DOHH2 (cell line): ENCODE measurements at regions not wholly inside any gene's neighbourhood (a gene's known extent, or its start where the extent isn't known, plus 50 kb on each side); places are given as distances from the start of the nearest gene placed in this dataset.

ENCODE experiments used
- H3F3A ChIP-seq: fragments of 200-600 bp; sonication (generic), shearing (Covaris generic); 2 replicates; pipeline ENCODE4 v1.6.0; 2016; ENCODE audit warnings: antibody characterized with exemption, mild to moderate bottlenecking; ENCODE audit not compliant: control insufficient read depth, insufficient read depth
- H3K27ac ChIP-seq: fragments of 200-600 bp; sonication (generic); 2 replicates; pipeline ENCODE4 v1.5.1; 2014; ENCODE audit warnings: low read depth, mild to moderate bottlenecking, low read length, moderate library complexity
- H3K27me3 ChIP-seq: fragments of 200-600 bp; sonication (generic); 2 replicates; pipeline ENCODE4 v1.6.1; 2014; ENCODE audit warnings: mild to moderate bottlenecking, low read length, mixed read lengths; ENCODE audit not compliant: control insufficient read depth
- H3K36me3 ChIP-seq: fragments of 200-600 bp; sonication (generic); 2 replicates; pipeline ENCODE4 v1.6.1; 2014; ENCODE audit warnings: mild to moderate bottlenecking, low read length, moderate library complexity, mixed read lengths; ENCODE audit not compliant: control insufficient read depth
- H3K4me1 ChIP-seq: fragments of 200-600 bp; sonication (generic); 2 replicates; pipeline ENCODE4 v1.6.1; 2014; ENCODE audit warnings: mild to moderate bottlenecking, low read length, mixed read lengths; ENCODE audit not compliant: control insufficient read depth
- H3K4me2 ChIP-seq: fragments of 200-600 bp; sonication (generic); 2 replicates; pipeline ENCODE4 v1.6.0; 2014; ENCODE audit warnings: mild to moderate bottlenecking, low read length, moderate library complexity
- H3K4me3 ChIP-seq: fragments of 200-600 bp; sonication (generic); 2 replicates; pipeline ENCODE4 v1.5.1; 2014; ENCODE audit warnings: mild to moderate bottlenecking, low read length, mixed read lengths
- H3K79me2 ChIP-seq: fragments of 200-600 bp; sonication (generic); 2 replicates; pipeline ENCODE4 v1.6.1; 2014; ENCODE audit warnings: mild to moderate bottlenecking, low read length, mixed read lengths; ENCODE audit not compliant: control insufficient read depth
- H3K9me2 ChIP-seq: fragments of 200-600 bp; sonication (generic); replicated peaks from 2 replicates; pipeline ENCODE4 v1.6.1; 2014; ENCODE audit warnings: mild to moderate bottlenecking, low read length, mixed read lengths; ENCODE audit not compliant: control insufficient read depth
- H3K9me3 ChIP-seq: fragments of 200-600 bp; sonication (generic); 2 replicates; pipeline ENCODE4 v1.6.1; 2014; ENCODE audit warnings: antibody characterized with exemption, low read length, mixed read lengths; ENCODE audit not compliant: control insufficient read depth, insufficient read depth
- H4K20me1 ChIP-seq: fragments of 200-600 bp; sonication (generic); 2 replicates; pipeline ENCODE4 v1.6.0; 2014; ENCODE audit warnings: low read depth, mild to moderate bottlenecking, antibody characterized with exemption, low read length, moderate library complexity; ENCODE audit not compliant: control insufficient read depth, insufficient read depth
- CTCF ChIP-seq: fragments of 200-600 bp; sonication (generic); IDR thresholded peaks from one replicate; pipeline ENCODE4 v1.5.1; 2014; ENCODE audit warnings: antibody characterized with exemption, mild to moderate bottlenecking, low read depth, low read length; ENCODE audit not compliant: poor library complexity, severe bottlenecking
- EZH2phosphoT487 ChIP-seq: fragments of 200-600 bp; sonication (generic); IDR thresholded peaks from 2 replicates; pipeline ENCODE4 v1.6.1; 2017; ENCODE audit warnings: borderline replicate concordance, mild to moderate bottlenecking, antibody characterized with exemption, low read length, moderate library complexity, mixed read lengths

DNA sequence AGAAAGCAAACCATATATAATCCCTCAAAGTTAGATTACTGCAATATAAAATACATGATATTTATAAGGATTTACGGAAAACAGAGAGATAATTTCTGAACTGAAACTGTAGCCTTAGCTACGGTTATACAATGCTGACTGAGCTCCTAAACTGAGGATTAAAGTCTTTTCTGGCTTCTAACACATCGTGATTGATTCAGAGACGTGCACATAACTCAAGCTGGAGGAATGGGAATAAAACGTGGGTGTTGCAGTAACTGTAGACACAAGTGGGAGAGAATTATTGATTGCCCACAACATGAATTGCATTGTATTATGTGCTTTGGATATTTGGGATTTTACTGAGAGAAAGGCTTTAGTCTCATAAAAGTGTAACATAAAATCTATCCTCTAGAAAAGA lies 418.0 kb upstream of the OPRM1 start:
- Histone ChIP-seq H3K27ac (no peak overlapping the region), H3K4me1 (no peaks in the 10 kb centered on the region), H3K27me3 (no peaks in the 10 kb centered on the region), H3K36me3 (no peaks in the 10 kb centered on the region), H3K4me3 (no peak overlapping the region), H3F3A (no peaks in the 10 kb centered on the region), H3K79me2 (no peaks in the 10 kb centered on the region), H3K9me3 (no peaks in the 10 kb centered on the region), H3K4me2 (no peak overlapping the region), H3K9me2 (no peaks in the 10 kb centered on the region), H4K20me1 (no peaks in the 10 kb centered on the region)
- TF ChIP-seq CTCF = no peak

GRCh38 chr6:153618371-153619322 lies 420.4 kb upstream of the OPRM1 start:
- H3K79me2 ChIP-seq = no peaks in the 10 kb centered on the region
- no peak overlapping the region for H3K4me2 ChIP-seq
- H3K9me2 ChIP-seq = no peaks in the 10 kb centered on the region
- H3K4me1 ChIP-seq = no peaks in the 10 kb centered on the region
- no peaks in the 10 kb centered on the region for H3K27me3 ChIP-seq
- no peaks in the 10 kb centered on the region for H3K36me3 ChIP-seq
- H3K4me3 ChIP-seq = no peak overlapping the region
- no peaks in the 10 kb centered on the region for H3F3A ChIP-seq
- no peak overlapping the region for H3K27ac ChIP-seq
- H4K20me1 ChIP-seq = no peaks in the 10 kb centered on the region
- no peaks in the 10 kb centered on the region for H3K9me3 ChIP-seq
- no peak for TF ChIP-seq EZH2phosphoT487
- TF ChIP-seq CTCF = no peak

DNA sequence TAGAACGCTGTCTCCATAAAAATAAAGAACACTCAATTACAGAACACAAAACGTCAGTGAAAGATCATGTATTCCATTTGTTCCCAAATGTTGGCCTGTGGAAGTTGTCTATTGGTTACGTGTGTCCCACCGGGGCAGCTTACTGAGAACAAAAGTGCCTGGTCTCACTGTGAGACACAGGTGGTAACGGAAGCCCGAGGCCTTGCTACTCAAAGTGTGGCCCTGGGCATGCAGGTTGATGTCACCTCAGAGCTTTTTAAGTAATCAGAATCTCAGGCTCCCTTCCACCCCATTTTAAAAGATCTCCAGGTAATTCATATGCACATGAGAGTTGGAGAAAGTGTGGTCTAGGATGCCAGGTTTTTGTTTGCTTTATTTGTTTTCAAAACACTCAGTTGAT lies 422.5 kb upstream of the OPRM1 start:
- no peaks in the 10 kb centered on the region for H3F3A ChIP-seq
- H3K27ac ChIP-seq = no peak overlapping the region
- TF ChIP-seq EZH2phosphoT487 = no peak
- no peak for TF ChIP-seq CTCF
- no peaks in the 10 kb centered on the region for H3K27me3 ChIP-seq
- H3K9me3 ChIP-seq = no peaks in the 10 kb centered on the region
- no peaks in the 10 kb centered on the region for H3K36me3 ChIP-seq
- no peak overlapping the region for H3K4me2 ChIP-seq
- H3K4me3 ChIP-seq = no peak overlapping the region
- H3K79me2 ChIP-seq = no peaks in the 10 kb centered on the region
- H3K4me1 ChIP-seq = no peaks in the 10 kb centered on the region
- H4K20me1 ChIP-seq = no peaks in the 10 kb centered on the region
- H3K9me2 ChIP-seq = no peaks in the 10 kb centered on the region
